A204.1 (cell line): ENCODE measurements at regions not wholly inside any gene's neighbourhood (a gene's known extent, or its start where the extent isn't known, plus 50 kb on each side); places are given as distances from the start of the nearest gene placed in this dataset.

Experiments
- FAIRE-seq: peaks from 2 replicates; lab custom pipeline; 2012; peaks lifted over from hg19 to GRCh38; lab: Jason Lieb, UNC

GRCh38 chr15:95327661-95328060 lies 1002.8 kb upstream of the NR2F2 start:
- FAIRE-seq, result no peak

- FAIRE-seq, result peak; percentile 34
Measured at GRCh38 chr15:95328559-95328958, 1001.9 kb upstream of the NR2F2 start.

- no peak for FAIRE-seq
Measured at GRCh38 chr15:95329362-95329761, 1001.1 kb upstream of the NR2F2 start.

GRCh38 chr15:95341686-95342085 lies 988.8 kb upstream of the NR2F2 start:
- no peak for FAIRE-seq

GRCh38 chr15:95345867-95346266 lies 984.6 kb upstream of the NR2F2 start:
- no peak for FAIRE-seq

- no peak for FAIRE-seq
Measured at GRCh38 chr15:95346721-95347475, 983.6 kb upstream of the NR2F2 start.

- FAIRE-seq, result no peak
Measured at GRCh38 chr15:95347837-95348236, 982.7 kb upstream of the NR2F2 start.

GRCh38 chr15:95350908-95351307 lies 979.6 kb upstream of the NR2F2 start:
- no peak for FAIRE-seq

GRCh38 chr15:95352631-95353187 lies 977.8 kb upstream of the NR2F2 start:
- no peak for FAIRE-seq

- no peak for FAIRE-seq
Measured at GRCh38 chr15:95353512-95353911, 977.0 kb upstream of the NR2F2 start.

GRCh38 chr15:95359966-95360365 lies 970.5 kb upstream of the NR2F2 start:
- no peak for FAIRE-seq

GRCh38 chr15:95362306-95362705 lies 968.2 kb upstream of the NR2F2 start:
- no peak for FAIRE-seq

GRCh38 chr15:95363646-95364045 lies 966.9 kb upstream of the NR2F2 start:
- FAIRE-seq, result no peak

- no peak for FAIRE-seq
Measured at GRCh38 chr15:95365511-95366107, 964.9 kb upstream of the NR2F2 start.

GRCh38 chr15:95368191-95368590 lies 962.3 kb upstream of the NR2F2 start:
- no peak for FAIRE-seq

- no peak for FAIRE-seq
Measured at GRCh38 chr15:95368755-95369601, 961.5 kb upstream of the NR2F2 start.

- FAIRE-seq, result no peak
Measured at GRCh38 chr15:95370291-95370690, 960.2 kb upstream of the NR2F2 start.

GRCh38 chr15:95371664-95372063 lies 958.8 kb upstream of the NR2F2 start:
- FAIRE-seq, result no peak

GRCh38 chr15:95375281-95375680 lies 955.2 kb upstream of the NR2F2 start:
- FAIRE-seq, result no peak

- FAIRE-seq, result no peak
Measured at GRCh38 chr15:95377258-95377852, 953.1 kb upstream of the NR2F2 start.

GRCh38 chr15:95394186-95395067 lies 936.1 kb upstream of the NR2F2 start:
- no peak for FAIRE-seq
